ENCODE measurements at regions not wholly inside any gene's neighbourhood (a gene's known extent, or its start where the extent isn't known, plus 50 kb on each side); places are given as distances from the start of the nearest gene placed in this dataset.

- no peak overlapping the region for H3K4me2 ChIP-seq
- CTCF ChIA-PET = no interaction called here
- H3K9me3 ChIP-seq = no peaks in the 10 kb centered on the region
- H3K27ac ChIP-seq = no peak overlapping the region
- TF ChIP-seq ZFP36 (IDR thresholded peaks at IDR 0.05; ENCODE audit: borderline replicate concordance, partially characterized antibody) = no peak
- TF ChIP-seq CBX2 (IDR thresholded peaks at IDR 0.05; ENCODE audit: borderline replicate concordance, low read depth) = no peak
- TF ChIP-seq, protein P1, sequence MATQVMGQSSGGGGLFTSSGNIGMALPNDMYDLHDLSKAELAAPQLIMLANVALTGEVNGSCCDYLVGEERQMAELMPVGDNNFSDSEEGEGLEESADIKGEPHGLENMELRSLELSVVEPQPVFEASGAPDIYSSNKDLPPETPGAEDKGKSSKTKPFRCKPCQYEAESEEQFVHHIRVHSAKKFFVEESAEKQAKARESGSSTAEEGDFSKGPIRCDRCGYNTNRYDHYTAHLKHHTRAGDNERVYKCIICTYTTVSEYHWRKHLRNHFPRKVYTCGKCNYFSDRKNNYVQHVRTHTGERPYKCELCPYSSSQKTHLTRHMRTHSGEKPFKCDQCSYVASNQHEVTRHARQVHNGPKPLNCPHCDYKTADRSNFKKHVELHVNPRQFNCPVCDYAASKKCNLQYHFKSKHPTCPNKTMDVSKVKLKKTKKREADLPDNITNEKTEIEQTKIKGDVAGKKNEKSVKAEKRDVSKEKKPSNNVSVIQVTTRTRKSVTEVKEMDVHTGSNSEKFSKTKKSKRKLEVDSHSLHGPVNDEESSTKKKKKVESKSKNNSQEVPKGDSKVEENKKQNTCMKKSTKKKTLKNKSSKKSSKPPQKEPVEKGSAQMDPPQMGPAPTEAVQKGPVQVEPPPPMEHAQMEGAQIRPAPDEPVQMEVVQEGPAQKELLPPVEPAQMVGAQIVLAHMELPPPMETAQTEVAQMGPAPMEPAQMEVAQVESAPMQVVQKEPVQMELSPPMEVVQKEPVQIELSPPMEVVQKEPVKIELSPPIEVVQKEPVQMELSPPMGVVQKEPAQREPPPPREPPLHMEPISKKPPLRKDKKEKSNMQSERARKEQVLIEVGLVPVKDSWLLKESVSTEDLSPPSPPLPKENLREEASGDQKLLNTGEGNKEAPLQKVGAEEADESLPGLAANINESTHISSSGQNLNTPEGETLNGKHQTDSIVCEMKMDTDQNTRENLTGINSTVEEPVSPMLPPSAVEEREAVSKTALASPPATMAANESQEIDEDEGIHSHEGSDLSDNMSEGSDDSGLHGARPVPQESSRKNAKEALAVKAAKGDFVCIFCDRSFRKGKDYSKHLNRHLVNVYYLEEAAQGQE (IDR thresholded peaks at IDR 0.05) = no peak
- TF ChIP-seq MAX (IDR thresholded peaks at IDR 0.05) = no peak
- TF ChIP-seq, protein P2, sequence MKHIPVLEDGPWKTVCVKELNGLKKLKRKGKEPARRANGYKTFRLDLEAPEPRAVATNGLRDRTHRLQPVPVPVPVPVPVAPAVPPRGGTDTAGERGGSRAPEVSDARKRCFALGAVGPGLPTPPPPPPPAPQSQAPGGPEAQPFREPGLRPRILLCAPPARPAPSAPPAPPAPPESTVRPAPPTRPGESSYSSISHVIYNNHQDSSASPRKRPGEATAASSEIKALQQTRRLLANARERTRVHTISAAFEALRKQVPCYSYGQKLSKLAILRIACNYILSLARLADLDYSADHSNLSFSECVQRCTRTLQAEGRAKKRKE (CRISPR knock-in tag; IDR thresholded peaks at IDR 0.05; ENCODE audit: low read depth) = no peak
- no peak for TF ChIP-seq CTCF (IDR thresholded peaks at IDR 0.05)
- no peak for TF ChIP-seq EP300 (IDR thresholded peaks at IDR 0.05)
- TF ChIP-seq HOXB13 (CRISPR knock-in tag; IDR thresholded peaks at IDR 0.05; ENCODE audit: low read depth) = no peak
- no peak for TF ChIP-seq PBX3 (IDR thresholded peaks at IDR 0.05)
- TF ChIP-seq, protein P3, sequence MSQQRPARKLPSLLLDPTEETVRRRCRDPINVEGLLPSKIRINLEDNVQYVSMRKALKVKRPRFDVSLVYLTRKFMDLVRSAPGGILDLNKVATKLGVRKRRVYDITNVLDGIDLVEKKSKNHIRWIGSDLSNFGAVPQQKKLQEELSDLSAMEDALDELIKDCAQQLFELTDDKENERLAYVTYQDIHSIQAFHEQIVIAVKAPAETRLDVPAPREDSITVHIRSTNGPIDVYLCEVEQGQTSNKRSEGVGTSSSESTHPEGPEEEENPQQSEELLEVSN (IDR thresholded peaks at IDR 0.05; ENCODE audit: borderline replicate concordance, low read depth) = no peak
- no peak for TF ChIP-seq HES2 (IDR thresholded peaks at IDR 0.05)
- no peak for TF ChIP-seq NR3C1 (IDR thresholded peaks at IDR 0.05)
- TF ChIP-seq SMC3 (IDR thresholded peaks at IDR 0.05) = no peak
- no peak for TF ChIP-seq ZSCAN20 (CRISPR knock-in tag; IDR thresholded peaks at IDR 0.05)
- TF ChIP-seq FOSB (CRISPR knock-in tag; IDR thresholded peaks at IDR 0.05) = no peak
- H3K4me3 ChIP-seq = no peak overlapping the region
- ATAC-seq = no peak
- POLR2A ChIA-PET = no interaction called here
- 3% methylated on average over 2 of the region's 2 CpGs for WGBS (ENCODE audit: missing lambda C conversion rate)
- DNase-seq (ENCODE audit: low read depth in 1 of 2, low spot score in 1 of 2) = no peak
- no peaks in the 10 kb centered on the region for H3K4me1 ChIP-seq
- no peak for FAIRE-seq
Observed at GRCh38 chr3:180284331-180285110, 247.8 kb upstream of the PEX5L start.

GRCh38 chr3:180287703-180288102 lies 251.0 kb upstream of the PEX5L start:
- Histone ChIP-seq H3K4me2 (no peak overlapping the region), H3K4me1 (no peaks in the 10 kb centered on the region), H3K9me3 (no peaks in the 10 kb centered on the region), H3K27ac (no peak overlapping the region), H3K4me3 (no peak overlapping the region)
- no peak for FAIRE-seq
- CTCF ChIA-PET = no interaction called here
- no peak for DNase-seq (ENCODE audit: low read depth in 1 of 2, low spot score in 1 of 2)
- TF ChIP-seq POLR2AphosphoS2 (conservative IDR thresholded peaks at IDR 0.05; ENCODE audit: low read length) (no peak), PBX3 (IDR thresholded peaks at IDR 0.05) (no peak), CHD4 (IDR thresholded peaks at IDR 0.05; ENCODE audit: borderline replicate concordance) (no peak), FOSB (CRISPR knock-in tag; IDR thresholded peaks at IDR 0.05) (no peak), MAZ (IDR thresholded peaks at IDR 0.05; ENCODE audit: borderline replicate concordance, low read depth, low read length) (no peak)
- TF ChIP-seq, protein P4, sequence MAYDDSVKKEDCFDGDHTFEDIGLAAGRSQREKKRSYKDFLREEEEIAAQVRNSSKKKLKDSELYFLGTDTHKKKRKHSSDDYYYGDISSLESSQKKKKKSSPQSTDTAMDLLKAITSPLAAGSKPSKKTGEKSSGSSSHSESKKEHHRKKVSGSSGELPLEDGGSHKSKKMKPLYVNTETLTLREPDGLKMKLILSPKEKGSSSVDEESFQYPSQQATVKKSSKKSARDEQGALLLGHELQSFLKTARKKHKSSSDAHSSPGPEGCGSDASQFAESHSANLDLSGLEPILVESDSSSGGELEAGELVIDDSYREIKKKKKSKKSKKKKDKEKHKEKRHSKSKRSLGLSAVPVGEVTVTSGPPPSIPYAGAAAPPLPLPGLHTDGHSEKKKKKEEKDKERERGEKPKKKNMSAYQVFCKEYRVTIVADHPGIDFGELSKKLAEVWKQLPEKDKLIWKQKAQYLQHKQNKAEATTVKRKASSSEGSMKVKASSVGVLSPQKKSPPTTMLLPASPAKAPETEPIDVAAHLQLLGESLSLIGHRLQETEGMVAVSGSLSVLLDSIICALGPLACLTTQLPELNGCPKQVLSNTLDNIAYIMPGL (CRISPR knock-in tag; IDR thresholded peaks at IDR 0.05; ENCODE audit: borderline replicate concordance) = no peak
- POLR2A ChIA-PET = no interaction called here
- no peak for ATAC-seq
